ENCODE measurements at regions not wholly inside any gene's neighbourhood (a gene's known extent, or its start where the extent isn't known, plus 50 kb on each side); places are given as distances from the start of the nearest gene placed in this dataset.

DNA sequence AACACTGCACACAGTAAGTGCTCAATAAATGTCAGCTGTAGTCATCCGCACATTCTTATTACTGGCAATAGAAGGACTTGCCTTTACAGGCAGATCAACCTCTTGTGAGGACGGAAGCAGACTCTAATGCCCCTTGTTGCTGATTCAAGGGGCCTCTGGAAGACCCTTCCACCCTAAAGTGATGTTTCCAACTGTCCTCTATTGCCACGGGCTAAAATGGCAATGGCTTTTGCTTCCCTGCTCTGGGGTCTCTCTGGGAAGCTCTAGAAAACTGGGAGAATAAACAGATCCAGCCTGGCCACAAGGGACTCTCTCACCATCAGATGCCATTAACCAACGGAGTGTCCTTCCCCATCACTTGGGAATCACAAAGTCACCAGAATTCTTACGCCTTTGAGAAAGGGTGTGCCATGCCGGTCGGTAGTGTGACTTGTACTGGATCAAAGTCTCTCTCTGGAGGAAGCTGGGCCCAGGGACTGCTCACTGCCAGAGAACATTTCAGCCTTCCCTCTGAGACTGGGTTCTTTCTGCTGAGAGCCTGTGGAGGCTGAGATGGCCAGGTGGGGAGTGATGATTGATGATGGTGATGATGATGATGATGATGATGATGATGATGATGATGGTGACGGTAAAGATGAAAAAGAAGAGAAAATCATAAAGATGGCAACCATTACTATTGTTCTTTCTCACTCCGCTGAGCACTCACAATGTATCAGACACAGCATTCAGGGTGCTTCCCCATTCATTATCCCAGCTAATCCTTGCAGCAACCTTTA is 146.8 kb downstream of the CYLD start:
- TF ChIP-seq, protein P1, sequence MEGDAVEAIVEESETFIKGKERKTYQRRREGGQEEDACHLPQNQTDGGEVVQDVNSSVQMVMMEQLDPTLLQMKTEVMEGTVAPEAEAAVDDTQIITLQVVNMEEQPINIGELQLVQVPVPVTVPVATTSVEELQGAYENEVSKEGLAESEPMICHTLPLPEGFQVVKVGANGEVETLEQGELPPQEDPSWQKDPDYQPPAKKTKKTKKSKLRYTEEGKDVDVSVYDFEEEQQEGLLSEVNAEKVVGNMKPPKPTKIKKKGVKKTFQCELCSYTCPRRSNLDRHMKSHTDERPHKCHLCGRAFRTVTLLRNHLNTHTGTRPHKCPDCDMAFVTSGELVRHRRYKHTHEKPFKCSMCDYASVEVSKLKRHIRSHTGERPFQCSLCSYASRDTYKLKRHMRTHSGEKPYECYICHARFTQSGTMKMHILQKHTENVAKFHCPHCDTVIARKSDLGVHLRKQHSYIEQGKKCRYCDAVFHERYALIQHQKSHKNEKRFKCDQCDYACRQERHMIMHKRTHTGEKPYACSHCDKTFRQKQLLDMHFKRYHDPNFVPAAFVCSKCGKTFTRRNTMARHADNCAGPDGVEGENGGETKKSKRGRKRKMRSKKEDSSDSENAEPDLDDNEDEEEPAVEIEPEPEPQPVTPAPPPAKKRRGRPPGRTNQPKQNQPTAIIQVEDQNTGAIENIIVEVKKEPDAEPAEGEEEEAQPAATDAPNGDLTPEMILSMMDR (IDR thresholded peaks at IDR 0.05) = no peak
- TF ChIP-seq POLR2AphosphoS5 (IDR thresholded peaks at IDR 0.05) (no peak), POLR2A (IDR thresholded peaks at IDR 0.05) (no peak), EP300 (IDR thresholded peaks at IDR 0.05; ENCODE audit: low read depth) (no peak)
